GM11168 (cell line): ENCODE measurements at regions not wholly inside any gene's neighbourhood (a gene's known extent, or its start where the extent isn't known, plus 50 kb on each side); places are given as distances from the start of the nearest gene placed in this dataset.
"Not testable (repeated sequence)": the region's sequence is repeated elsewhere in the genome, so short reads cannot be mapped to it uniquely, and the experiment has no call there.

ENCODE experiments used
- in situ Hi-C: fragments of 300-500 bp; cut with MboI; formaldehyde crosslinking; loops from one replicate; pipeline ENCODE4 v1.12.0; 2022; ENCODE audit warnings: low sequenced_read_pairs; ENCODE audit not compliant: unreplicated experiment

DNA sequence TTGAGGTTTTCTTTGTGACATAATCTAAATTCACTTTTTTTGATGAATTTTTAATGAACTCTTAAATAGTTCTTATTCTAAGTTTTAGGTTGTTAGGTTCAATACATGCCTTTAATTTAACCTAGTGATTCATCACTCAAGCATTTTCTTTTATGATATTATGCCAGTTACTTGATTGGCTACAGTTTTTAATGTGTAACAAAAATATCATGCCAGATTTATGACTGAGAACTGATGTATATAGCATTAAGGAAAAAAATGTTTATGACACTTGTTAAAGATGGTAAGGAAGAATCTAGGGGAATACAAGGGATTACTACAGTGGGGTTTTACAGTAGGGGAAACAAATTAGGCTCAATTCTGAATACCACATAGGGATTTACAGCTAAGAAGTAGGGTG is 103.1 kb downstream of the VGLL3 start:
- in situ Hi-C loops, result no loop called here

DNA sequence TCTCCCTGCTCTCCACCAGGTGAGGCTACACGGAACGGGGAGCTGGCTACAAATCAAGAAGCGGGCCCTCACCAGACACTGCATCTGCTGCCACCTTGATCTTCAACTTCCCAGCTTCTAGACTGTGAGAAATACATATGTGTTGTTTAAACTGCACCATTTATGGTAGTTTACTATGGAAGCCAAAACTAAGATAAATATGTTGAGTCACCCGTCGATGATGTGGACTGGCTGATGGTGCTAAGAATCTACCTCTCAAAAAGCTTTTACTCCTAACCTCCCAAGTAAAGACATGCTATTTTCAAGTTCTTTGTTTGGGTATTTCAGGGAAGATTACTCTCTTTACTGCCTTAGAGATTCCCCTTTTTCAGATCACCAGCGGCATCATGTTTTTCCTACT is 110.9 kb downstream of the VGLL3 start:
- in situ Hi-C loops, result no loop called here

DNA sequence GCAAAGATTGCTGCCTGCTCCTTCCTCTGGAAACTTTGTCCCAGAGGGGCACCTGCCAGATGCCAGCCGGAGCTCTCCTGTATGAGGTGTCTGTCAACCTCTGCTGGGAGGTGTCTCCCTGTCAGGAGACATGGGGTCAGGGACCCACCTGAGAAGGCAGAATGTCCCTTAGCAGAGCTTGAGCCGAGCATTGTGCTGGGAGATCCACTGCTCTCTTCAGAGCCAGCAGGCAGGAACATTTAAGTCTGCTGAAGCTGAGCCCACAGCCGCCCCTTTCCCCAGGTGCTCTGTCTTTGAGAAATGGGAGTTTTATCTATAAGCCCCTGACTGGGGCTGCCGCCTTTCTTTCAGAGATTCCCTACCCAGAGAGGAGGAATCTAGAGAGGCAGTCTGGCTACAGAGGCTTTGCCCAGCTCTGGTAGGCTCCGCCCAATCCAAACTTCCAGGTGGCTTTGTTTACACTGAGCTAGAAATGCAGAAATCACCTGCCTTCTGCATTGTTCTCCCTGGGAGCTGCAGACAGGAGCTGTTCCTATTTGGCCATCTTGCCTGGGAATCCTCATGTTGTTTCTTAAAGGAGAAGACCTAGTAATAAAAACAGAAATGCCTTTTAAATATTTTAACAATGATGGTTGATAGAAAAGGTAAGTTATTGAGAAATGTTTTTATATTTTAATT is 114.3 kb downstream of the VGLL3 start:
- in situ Hi-C loops, result not testable (repeated sequence)

DNA sequence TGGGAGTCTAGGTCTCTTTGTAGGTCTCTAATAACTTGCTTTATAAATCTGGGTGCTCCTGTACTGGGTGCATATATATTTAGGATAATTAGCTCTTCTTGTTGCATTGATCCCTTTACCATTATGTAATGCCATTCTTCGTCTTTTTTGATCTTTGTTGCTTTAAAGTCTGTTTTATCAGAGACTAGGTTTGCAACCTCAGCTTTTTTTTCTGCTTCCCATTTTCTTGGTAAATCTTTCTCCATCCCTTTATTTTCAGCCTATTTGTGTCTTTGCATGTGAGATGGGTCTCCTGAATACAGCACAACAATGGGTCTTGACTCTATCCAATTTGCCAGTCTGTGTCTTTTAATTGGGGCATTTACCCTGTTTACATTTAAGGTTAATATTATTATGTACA is 116.2 kb downstream of the VGLL3 start:
- in situ Hi-C loops, result not testable (repeated sequence)

DNA sequence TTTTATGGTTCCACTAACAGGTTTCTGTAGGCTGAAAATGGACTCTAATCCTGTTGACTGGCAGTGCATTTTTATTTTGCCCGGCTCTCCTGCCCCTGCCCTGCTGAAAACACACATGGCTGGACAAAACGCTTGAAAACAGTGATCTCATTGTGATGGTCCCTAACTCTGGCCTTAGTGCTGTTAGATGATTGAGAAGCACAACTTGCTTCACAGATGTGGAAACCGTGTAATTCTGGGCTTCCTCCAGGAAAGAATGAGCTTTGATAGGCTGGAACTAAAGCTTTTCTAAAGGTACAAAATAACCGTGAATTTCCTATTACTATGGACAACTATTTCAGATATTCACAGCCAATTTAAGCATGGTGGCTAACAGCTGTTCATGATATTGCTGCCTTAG is 121.4 kb downstream of the VGLL3 start:
- in situ Hi-C loops, result no loop called here

DNA sequence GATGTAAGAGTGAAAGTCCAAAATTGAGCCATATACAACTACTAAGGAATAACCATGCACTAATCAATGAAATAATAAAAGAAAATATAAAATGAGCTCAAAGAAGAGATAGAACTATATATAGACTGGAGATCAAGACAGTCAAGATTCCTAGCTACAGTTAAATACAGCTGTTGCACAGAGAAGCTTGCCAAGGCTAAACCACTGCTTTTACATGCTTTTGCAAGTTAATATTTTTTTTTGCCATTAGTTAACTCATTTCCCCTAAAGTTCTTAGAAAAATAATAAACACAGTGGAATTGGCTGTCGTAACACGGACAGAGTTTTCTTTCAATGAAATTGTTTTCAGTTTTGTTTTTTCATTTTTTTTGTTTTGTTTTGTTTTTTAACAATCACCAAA is 123.0 kb downstream of the VGLL3 start:
- in situ Hi-C loops, result no loop called here

DNA sequence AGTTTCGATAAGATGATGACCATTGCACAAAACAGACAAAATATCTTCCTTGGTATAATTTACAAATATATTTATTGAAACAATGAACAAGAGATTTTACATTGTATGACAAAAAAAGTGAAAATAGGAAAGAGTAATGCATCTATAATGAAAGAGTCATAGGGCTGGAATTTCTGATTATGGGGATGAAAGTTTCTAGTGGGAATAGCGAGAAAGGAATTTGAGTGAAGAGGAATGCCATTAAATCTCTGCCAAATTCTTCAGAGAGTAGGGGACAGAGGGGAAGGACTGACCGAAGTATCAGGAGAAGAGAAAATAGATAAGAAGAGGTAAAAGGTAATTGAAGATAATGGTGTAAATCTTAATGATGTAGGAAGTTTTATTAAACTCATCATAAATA is 125.4 kb downstream of the VGLL3 start:
- in situ Hi-C loops, result no loop called here

DNA sequence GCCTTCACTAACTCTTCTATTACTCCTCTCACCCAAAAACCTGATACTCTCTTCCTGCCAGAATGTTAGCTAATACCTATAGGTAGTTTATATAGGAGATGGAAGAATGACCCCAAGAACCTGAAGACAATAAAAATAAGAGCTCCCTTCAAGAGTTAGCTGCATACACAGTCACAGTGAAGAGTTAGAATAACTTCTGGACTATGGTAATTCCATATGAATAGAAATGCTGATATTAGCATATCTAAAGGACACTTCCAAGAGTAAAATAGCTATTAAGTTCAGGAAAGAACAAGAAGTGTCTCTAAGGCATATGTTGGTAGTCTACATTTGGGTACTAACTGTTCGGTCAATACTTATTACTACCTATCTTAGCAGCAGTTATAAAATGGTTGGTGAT is 134.2 kb downstream of the VGLL3 start:
- in situ Hi-C loops, result no loop called here

DNA sequence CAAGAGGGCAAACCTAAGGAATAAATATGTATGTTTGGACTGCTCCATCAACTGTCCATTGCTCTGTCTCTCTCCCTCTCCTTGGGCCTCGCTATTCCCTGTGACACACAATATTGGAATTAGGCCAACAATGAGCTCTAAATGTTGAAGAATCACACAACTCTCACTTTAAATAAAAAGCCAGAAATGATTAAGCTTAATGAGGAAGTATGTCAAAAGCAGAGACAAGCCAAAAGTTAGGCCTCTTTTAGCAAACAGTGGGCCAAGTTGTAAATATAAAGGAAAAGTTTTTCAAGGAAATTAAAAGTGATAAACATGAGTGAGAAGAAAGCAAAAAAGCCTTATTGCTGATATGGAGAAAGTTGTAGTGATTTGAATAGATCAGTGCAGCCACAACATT is 141.0 kb downstream of the VGLL3 start:
- in situ Hi-C loops, result no loop called here

DNA sequence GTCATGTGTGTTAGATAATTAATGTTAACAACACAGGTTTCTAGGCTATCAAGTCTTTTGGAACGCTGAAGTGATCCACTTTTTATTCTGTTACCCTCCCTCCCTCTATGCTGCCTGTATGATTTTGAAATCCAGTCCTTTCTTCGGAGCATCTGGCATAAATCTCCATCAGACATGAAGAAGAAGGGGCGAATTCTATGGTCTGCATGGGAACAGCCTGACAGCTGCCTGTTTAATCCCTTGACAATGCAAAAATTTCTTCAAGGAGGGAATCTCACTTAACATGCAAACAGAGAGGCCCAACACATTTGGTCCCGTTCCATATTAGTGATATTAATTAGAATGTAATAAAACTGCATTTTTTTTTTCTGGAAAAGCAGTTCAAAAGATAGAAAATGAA is 145.2 kb downstream of the VGLL3 start:
- in situ Hi-C loops, result no loop called here

DNA sequence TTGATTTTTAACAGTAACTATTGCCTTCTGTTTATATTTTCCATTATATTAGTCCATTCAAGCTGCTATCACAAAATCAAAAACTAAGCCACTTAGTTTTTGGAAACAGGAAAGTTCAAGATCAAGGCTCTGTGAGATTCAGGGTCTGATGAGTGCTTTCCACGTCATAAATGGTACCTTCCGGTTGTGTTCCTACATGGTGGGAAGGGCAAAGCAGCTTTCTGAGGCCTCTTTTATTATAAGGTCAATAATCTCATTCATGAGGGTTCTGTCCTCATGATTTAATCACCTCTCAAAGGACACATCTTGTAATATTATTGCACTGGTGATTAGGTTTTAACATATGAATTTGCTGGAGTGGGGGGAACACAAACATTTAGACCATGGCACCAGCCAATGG is 152.0 kb downstream of the VGLL3 start:
- in situ Hi-C loops, result no loop called here

DNA sequence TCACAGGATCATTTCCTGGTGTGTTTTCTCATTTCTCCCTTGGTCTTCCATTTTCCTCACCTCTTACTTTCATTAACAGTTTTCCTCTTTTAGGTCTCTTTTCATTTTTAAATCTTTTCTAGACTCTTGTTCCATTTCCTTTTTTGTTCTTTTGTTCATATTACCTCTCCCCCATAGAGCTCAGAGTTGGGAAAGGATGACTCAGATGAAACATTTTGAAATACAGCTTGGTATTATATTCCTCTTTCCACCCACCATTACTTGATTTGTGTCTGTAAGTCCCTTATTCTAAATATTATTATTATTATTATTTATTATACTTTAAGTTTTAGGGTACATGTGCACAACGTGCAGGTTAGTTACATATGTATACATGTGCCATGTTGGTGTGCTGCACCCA is 153.1 kb downstream of the VGLL3 start:
- in situ Hi-C loops, result no loop called here

DNA sequence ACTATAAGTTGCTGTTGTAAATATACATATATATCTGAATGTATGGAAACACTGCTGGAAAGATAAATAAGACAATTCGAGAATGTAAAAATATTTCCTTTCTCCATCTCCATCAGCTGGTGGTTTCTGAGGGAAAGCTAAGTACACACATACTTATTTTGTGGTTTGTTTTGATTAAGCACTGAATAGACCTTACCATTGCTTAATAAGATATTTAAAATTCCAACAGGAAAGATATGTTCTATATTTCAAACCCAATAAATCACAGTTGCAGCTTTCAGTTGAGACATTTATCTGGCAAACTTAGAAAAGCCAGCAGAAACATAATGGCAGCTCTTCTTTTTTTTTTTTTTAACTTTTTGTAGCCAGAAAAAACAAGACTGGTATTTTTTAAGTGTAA is 160.4 kb downstream of the VGLL3 start:
- in situ Hi-C loops, result no loop called here

DNA sequence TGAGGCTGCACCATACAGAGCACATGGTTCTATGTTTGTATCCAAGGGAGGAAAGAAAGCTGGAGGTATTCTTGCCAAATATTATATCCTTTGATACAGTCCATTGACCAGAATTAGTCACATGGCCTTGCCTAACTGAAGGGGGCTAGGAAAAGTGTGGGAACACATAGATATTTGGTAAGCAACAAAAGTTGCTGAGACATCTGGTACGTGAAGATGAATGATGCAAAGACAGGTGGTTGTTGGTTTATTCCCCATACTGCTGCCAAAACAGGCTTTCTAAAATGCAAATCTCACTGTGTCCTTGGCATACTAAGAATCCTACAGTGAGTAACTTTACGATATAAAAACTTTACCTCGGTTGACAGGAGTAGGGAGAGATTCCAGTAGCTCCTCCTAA is 162.2 kb downstream of the VGLL3 start:
- in situ Hi-C loops, result no loop called here

DNA sequence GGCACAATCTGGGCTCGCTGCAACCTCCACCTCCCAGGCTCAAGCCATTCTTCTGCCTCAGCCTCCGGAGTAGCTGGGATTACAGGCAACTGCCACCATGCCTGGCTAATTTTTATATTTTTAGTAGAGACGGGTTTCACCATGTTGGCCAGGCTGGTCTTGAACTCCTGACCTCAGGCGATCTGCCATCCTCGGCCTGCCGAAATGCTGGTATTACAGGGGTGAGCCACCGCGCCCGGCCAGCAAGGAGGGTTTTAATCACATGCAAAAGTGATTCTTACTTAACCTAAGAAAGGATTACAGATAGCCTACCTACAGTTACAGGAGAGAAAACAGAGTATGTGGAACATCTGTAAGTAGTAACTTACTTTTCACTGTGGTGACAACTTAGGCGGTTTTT is 163.4 kb downstream of the VGLL3 start:
- in situ Hi-C loops, result not testable (repeated sequence)

DNA sequence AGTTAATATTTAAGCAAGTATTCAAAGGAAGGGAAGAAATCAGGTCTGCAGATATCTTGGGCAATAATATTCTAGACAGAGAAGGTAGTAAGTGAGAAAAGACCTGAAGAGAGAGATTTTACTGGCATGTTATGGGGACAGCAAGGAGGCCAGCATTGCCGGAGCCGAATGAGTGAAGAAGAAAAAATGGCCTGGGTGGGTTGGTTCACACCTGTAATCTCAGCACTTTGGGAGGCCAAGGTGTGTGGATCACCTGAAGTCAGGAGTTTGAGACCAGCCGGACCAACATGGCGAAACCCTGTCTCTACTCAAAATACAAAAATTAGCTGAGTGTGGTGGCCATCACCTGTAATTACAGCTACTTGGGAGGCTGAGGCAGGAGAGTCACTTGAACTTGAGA is 164.7 kb downstream of the VGLL3 start:
- in situ Hi-C loops, result no loop called here

DNA sequence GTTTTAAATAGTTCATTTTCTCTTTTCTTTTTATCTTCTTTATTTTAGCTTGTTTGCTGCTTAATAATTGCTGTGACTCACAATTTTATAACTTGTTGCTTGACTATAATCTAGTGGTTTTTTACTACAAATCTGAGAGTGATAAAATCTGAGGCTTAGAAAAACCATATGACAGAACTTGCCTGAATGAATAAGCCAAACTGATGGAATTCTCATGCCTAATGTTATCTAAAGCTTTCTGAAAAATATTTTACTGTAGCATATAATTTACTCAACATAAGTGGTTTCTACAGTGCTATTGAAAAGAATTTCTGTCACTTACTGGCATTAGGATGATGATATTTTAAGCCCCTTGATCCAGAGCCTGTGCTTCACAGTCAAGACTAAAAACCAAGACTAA is 175.1 kb downstream of the VGLL3 start:
- in situ Hi-C loops, result no loop called here

DNA sequence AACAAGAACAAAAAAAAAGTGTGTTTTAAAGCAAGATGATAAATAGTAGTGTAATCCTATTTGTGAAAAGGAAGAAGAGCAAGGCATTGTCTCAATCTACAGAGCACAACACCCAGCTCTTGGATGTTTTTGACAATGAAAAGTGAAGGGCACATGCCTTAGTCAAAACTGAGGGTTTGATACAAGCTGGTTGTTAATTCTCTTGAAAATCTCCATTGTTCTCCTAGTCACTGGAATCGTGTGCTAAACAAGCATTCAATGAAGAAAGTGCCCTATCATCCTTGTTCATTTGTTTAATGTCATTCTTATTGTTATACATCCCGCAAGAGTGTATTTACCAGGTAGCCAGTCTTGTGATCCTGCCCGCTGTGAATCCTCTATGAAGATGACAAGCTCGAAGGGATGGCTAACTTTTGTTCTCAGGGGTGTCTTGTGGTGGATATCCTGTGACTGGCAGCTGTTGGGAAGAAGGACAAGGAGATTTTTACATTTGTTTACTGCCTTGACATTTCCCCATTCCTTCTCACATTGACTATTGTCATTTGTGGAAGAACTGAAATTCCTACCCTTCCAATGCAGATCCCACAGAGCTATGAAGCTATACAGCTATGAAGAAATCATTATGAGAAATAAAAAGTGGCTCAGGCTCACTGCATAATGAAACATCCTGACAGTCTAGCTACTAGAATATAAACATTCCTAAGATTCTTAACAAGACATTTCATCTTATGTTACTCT is 175.9 kb downstream of the VGLL3 start:
- in situ Hi-C loops, result no loop called here

DNA sequence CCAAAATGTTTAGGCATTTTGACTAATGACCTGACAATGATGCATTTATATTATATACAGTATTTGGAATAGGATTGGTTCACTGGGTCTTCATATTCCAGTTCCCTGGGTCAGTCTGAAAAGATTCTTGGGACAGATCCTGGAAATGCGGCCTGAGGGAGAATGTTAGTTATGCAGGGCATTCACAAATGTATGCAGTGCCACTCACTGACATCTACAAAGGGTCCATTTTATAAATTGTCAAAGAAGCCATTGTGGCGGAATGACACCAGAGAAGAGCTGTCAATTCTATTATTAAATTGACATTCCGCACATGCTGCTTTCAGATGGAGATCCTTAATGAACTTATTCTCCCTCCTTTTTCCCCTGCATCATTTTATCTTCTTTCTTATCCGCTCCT is 176.6 kb downstream of the VGLL3 start:
- in situ Hi-C loops, result no loop called here

DNA sequence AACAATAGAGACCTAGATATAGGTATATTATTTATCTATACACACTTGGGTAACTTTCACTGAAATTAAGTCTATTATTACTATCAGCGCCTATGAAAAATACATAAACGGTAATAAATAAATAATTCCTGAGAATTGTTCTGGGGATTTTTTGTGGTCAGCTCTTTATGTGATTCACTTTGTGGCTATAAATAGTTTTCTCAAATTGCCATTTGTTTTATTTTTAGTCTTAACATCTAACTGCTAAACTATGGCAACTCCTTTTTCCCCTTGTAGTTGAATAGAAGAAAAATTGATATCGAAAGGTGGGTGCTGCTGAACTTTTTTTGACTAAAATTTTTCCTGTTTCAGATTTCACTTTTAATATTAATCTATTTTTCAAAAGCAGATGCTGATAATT is 189.0 kb downstream of the VGLL3 start:
- in situ Hi-C loops, result no loop called here

DNA sequence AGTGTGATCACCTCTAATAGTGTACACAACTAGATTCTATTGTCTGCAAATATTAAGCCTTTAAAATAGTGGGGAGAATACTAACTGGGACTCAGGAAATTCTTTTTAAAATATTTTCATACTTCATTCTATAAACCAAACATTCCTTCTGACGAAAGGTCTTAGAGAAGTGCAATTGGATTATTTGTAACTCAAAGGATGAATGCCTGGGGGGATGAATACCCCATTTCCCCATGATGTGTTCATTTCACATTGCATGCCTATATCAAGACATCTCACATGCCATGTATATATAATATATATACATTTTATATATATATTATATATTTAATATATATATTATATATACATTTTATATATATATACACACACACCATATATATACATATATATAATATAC is 189.9 kb downstream of the VGLL3 start:
- in situ Hi-C loops, result no loop called here

DNA sequence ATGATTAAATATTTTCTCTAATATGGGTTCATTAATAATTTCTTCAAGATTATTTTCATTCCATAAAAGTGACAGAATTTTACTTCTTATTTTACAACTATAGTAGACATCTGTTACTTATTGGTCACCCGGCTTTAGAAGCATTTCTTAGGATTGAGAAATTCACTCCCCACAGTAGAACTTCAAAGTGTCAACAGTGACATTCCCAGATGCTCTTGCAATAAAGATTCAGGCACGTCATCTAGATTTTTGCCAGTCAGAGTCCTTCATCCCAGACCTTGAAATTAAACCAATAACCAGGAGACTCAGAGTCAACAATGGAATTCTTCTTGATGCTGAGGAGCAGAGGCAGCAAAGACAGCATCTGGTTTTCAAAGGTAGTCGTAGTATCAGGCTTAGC is 190.8 kb downstream of the VGLL3 start:
- in situ Hi-C loops, result no loop called here
